HG02884 (cell line): ENCODE measurements at regions not wholly inside any gene's neighbourhood (a gene's known extent, or its start where the extent isn't known, plus 50 kb on each side); places are given as distances from the start of the nearest gene placed in this dataset.

Experiments used
- ATAC-seq: cut with Tn5 transposase; IDR thresholded peaks from one replicate; pipeline ENCODE4 v1.9.1; 2021; ENCODE audit warnings: mild to moderate bottlenecking, moderate library complexity; ENCODE audit not compliant: unreplicated experiment

- no peak for ATAC-seq
Observed at GRCh38 chr1:117678246-117678977, 72.6 kb downstream of the TENT5C start.

DNA sequence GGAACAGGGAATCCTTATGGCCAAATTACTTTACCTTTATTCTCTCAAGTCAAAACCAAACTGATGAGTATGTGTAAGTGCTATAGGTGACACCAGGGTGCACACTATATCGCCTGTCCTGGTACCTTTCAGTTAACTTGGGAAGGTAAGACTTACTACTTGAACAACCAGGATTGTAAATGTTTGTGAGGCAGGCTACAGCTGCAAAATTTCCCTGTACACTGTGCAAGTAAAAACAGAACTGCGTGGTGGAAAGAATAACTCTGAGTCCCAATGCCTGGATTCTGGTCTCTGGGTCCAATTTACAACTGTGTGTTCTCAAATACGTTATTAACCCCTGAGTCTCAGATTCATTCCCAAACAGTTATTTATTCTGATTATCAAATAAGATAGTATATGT is 73.5 kb downstream of the TENT5C start:
- no peak for ATAC-seq

DNA sequence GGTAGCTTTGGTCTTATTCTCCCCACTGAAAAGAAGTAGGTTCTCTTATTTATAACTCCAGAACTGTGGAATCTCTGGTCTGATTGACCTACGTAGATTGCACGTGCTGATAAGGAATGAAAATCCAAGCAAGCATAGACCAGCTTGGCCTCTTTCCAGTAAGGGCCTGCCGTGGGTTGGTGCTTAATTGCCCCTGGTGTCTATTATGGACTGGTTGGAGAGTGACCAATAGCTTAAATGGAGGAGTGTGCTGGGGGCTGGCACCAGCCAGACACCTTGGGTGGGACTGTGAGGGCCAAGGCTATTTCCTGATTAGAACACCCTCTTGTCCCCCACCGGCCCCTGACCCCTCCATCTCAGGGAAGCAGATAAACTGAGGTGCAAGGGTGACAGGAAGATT is 74.0 kb downstream of the TENT5C start:
- no peak for ATAC-seq

GRCh38 chr1:117680316-117681002 is 74.6 kb downstream of the TENT5C start:
- ATAC-seq = no peak

GRCh38 chr1:117681093-117681900 is 75.4 kb downstream of the TENT5C start:
- ATAC-seq = no peak

GRCh38 chr1:117681901-117682250 is 76.0 kb downstream of the TENT5C start:
- ATAC-seq = no peak

DNA sequence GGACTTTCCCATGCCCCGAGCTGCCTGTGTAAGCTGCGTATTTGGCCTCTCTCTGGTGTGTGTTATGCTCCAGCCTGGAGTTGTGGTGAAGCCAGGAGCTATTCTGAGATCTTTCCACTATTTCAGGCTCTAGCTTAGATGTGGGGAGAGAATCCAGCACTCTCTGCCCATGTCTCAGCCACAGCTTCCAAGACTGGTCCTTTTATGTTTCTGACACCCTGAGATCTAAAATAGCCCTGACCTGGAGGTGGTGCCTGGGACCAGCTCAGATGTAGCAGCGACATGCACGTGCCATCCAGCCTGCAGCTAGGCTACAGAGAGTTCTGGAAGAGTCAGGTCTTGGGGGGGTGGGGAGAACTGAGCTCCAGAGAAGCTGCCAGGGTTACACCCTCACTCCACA is 76.5 kb downstream of the TENT5C start:
- ATAC-seq = no peak

DNA sequence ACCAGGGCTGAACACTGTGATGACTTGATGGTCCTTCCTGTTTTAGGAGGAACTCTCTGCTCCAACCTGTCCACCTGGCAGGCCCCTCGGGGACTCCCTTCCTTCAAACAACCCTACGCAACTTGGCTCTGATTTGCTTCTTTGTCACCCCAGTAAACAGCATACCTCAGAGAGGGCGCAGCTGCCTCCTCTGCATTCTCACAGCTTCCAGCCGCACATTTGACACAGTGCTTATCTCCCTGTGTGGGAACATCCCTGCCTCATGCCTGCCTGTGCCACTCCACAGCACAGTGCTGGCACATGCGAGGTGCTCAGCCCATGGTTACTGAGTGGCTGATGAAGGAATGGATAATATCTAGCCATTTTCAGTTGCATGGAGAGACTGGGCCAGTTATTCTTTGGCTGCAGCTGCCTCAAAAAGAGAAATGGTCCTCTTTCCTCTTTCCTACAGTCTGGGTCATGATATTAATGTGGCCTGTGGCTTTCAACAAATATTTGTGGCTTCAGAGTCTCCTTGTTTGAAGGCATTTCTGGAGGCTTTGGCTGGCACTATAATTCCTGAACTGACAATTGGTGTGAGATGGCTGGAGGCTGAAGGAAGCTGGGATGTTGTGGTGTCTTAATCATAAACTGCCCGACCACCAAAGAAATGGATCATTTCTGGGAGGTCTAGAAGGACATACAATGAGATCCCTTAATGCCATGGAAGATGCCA is 77.9 kb downstream of the TENT5C start:
- ATAC-seq = no peak

- ATAC-seq = no peak
Observed at GRCh38 chr1:117685936-117686806, 80.3 kb downstream of the TENT5C start.

DNA sequence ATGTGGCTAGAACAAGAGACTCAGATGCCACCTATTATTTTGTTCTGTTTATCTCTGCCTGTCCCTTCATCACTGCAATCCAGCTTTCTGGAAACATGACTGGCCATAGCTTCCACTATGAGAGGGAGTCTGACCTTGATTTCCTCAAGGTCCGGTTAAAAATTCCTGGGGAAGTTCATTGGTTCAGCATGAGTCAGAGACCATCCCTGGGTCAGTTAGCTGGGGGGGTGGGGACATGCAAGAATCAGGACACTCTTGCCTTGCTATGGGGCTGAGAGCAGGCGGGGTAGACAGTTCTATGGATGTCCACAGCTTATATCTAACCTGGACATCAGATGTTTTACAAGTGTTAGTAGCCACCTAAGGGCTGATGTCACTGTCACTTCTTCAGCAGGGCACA is 81.1 kb downstream of the TENT5C start:
- no peak for ATAC-seq

DNA sequence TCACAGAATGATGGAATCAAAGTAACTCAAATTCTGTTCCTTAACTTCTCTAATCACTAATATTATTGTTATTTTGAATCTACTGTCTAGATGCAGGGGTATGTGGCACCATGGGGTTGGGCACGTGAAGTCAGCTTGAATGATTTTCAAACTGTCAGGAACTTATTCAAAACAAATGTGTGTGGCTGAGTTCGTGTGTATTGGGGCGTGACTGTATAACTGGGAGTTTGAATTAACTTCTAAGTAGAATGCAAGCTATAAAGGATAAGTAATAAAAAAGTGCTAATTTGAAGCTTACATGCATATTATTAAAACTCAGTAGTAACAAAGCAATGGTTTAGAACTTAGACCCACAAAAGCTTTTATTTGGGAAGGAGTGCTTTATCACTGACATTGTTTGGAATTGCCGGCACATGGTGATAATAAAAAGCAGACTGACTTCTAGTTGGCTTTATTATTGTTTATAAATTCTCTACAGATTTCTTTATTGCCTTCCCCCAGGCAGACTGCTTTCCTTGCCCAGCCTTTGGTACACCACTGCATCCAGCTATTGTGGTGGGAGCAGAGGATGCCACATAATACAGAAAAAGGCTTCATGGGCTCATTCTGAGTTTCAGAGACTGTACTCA is 84.3 kb downstream of the TENT5C start:
- ATAC-seq = no peak

- ATAC-seq = no peak
Observed at GRCh38 chr1:117691942-117692341, 86.1 kb downstream of the TENT5C start.

GRCh38 chr1:117694543-117694942 is 88.7 kb downstream of the TENT5C start:
- ATAC-seq = no peak

DNA sequence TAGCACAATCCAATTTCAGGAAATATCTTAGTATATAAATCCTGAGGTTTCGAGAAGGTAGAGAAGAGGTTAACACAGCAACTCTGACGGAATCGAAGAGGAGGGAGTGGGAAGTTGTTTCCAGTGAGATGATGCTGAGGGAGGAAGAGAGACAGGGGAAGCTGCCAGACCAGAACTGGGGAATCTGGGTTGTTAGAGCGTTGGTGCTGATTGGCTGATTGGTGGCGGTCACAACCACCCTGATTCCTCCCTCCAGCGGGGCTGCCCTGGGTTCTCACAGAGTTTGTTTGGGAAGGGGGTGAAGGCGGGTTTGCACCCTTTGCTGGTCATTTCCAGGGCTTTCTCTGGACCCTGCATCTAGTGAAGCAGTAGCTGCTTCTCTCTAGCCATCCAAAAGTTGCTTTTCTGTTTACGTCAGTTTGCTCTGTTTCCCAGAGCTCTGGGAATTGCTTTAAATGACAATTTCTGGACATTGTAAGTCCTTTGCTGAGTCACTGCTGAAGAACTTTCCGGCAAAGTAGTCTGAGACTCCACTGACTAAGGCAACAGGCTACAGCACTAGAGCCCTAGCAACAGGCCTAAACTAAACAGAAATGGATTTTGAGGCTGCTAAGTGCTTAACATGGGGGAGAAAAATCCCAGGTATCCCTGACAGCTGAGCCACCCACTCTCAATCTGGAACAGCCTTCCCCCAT is 90.1 kb downstream of the TENT5C start:
- no peak for ATAC-seq

DNA sequence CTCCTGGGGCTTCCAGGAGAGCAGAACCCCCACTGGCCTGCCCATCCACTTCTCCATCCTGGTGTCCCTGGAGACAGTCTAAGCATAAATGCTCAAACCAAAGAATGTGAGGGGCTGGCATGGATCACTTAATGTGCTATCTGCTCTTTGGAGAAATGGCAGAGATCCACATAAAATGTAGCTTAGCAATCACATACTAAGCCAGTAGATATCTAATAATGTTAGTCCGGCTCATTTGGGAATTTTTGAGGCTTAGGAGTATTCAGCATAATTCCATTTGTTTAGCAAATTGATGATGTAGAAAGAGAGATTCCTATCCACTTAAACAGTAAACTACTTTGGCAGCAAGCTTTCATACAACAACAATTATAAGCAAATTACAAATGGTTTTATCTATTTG is 90.7 kb downstream of the TENT5C start:
- no peak for ATAC-seq

DNA sequence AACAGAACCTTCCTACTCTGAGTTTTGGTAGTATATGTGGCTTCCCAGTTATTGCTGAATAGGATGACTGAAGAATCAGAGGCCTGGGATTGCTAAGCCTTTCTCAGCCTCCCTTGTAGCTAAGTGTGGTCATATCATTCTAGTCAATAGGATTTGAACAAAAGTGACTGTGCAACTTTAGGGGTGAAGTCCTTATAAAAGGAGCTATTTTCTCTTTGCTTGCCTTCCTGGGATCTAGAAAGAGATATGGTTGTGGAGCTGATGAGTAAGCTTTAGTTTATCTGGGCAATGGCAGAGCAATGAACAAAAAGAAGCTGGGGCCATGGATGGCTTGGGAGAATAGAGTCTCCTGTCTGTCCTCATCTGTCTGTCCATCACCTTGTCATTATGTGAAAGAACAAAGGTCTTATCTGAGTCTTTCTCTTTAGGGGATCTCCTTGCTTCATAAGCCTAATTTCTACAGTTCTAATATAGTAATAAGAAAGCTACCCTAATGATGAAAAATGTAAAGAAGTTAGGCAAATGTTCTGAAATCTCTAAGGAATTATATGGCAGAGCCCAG is 91.5 kb downstream of the TENT5C start:
- no peak for ATAC-seq

GRCh38 chr1:117698398-117699160 is 92.7 kb downstream of the TENT5C start:
- ATAC-seq = no peak

- no peak for ATAC-seq
Observed at GRCh38 chr1:117699953-117700352, 94.1 kb downstream of the TENT5C start.
